Subcutaneous abdominal adipose tissue (tissue), 5 donors: ENCODE measurements at regions not wholly inside any gene's neighbourhood (a gene's known extent, or its start where the extent isn't known, plus 50 kb on each side); places are given as distances from the start of the nearest gene placed in this dataset.
"Not testable (repeated sequence)": the region's sequence is repeated elsewhere in the genome, so short reads cannot be mapped to it uniquely, and the experiment has no call there.

Experiments used
- H3K27ac ChIP-seq: one replicate; pipeline ENCODE4 v1.7.0; 2013; ENCODE audit warnings: low read depth, mild to moderate bottlenecking, inconsistent platforms, low read length, moderate library complexity
- H3K27me3 ChIP-seq, 5 donors: one replicate each; pipeline ENCODE4 v1.7.0; 2013; ENCODE audit warnings: low read length in 5 of 5, inconsistent platforms in 1 of 5; ENCODE audit not compliant: control insufficient read depth in 5 of 5, insufficient read depth in 4 of 5
- H3K36me3 ChIP-seq, 5 donors: one replicate each; pipeline ENCODE4 v1.7.0; 2013; ENCODE audit warnings: low read length in 5 of 5; ENCODE audit not compliant: control insufficient read depth in 5 of 5, insufficient read depth in 5 of 5
- H3K4me1 ChIP-seq, 5 donors: one replicate each; pipeline ENCODE4 v1.7.0; 2013; ENCODE audit warnings: low read length in 5 of 5, mild to moderate bottlenecking in 3 of 5, moderate library complexity in 1 of 5; ENCODE audit not compliant: control insufficient read depth in 5 of 5, insufficient read depth in 5 of 5
- H3K4me3 ChIP-seq, 5 donors: one replicate each; pipeline ENCODE4 v1.7.0; 2013; ENCODE audit warnings: low read length in 5 of 5, low read depth in 1 of 5
- H3K9ac ChIP-seq, 5 donors: one replicate each; pipeline ENCODE4 v1.7.0; 2013; ENCODE audit warnings: low read length in 5 of 5, mild to moderate bottlenecking in 4 of 5, moderate library complexity in 3 of 5
- H3K9me3 ChIP-seq, 5 donors: one replicate each; pipeline ENCODE4 v1.7.0; 2013; ENCODE audit warnings: low read length in 5 of 5; ENCODE audit not compliant: control insufficient read depth in 5 of 5
- donor health status: healthy.
- donor health status: healthy.
- donor health status: healthy.
- donor health status: healthy.
- donor health status: healthy.

DNA sequence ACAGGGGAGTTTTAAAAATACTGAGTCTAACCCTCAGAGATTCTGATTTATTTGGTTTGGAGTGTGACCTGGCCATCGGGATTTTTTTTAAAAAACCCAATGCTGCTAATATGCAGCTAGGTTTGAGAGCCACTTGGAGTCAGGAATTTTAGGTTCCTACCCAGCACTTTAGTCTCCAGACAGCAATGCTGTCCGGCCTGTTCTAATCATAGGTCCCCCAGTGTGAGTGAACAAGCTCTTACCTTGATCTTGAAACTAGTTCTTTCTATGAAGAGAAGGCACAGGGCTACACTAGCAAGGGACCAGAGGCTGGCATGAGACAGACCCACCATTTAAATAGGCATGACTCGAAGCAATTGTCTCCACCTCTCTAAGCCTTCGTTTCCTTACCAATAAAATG lies 103.5 kb downstream of the SMIM20 start:
- H3K9me3 ChIP-seq: no peaks in the 10 kb centered on the region
- H3K4me3 ChIP-seq: no peak overlapping the region
- H3K27ac ChIP-seq: no peak overlapping the region
- no peak overlapping the region for H3K9ac ChIP-seq
- peaks cover 7 to 44% (median 34%) of the 10 kb centered on the region in 5 donors for H3K4me1 ChIP-seq
- H3K27me3 ChIP-seq: peaks cover 0 to under 1% (median 0%) of the 10 kb centered on the region in 5 donors
- no peaks in the 10 kb centered on the region for H3K36me3 ChIP-seq

DNA sequence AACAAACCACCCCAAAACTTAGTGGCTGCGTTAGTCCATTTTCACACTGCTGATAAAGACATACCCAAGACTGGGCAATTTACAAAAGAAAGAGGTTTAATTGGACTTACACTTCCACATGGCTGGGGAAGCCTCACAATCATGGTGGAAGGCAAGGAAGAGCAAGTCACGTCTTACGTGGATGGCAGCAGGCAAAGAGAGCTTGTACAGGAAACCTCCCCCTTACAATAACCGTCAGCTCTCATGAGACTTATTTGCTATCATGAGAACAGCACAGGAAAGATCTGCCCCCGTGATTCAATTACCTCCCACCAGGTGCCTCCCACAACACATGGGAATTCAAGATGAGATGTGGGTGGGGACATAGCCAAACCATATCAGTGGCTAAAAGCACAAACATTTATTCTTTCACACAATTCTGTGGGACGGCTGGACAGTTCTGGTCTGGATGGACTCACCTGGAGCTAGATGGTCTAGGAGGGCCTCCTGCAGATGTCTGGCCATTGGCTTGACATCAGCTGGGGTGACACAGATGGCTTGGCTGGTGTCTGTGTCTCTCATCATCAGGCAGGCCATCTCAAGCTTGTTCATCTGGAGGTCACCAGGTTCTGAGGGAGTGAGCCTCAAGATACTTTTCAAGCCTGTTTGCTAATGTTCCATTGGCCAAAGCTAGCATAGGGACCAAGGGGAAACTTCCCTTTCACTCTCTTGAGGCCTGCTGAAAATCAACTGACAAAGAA lies 104.1 kb downstream of the SMIM20 start:
- H3K4me1 ChIP-seq: peaks cover 7 to 47% (median 38%) of the 10 kb centered on the region in 5 donors
- H3K27me3 ChIP-seq, H3K9me3 ChIP-seq, H3K36me3 ChIP-seq, H3K27ac ChIP-seq, H3K4me3 ChIP-seq, H3K9ac ChIP-seq: not testable (repeated sequence)

DNA sequence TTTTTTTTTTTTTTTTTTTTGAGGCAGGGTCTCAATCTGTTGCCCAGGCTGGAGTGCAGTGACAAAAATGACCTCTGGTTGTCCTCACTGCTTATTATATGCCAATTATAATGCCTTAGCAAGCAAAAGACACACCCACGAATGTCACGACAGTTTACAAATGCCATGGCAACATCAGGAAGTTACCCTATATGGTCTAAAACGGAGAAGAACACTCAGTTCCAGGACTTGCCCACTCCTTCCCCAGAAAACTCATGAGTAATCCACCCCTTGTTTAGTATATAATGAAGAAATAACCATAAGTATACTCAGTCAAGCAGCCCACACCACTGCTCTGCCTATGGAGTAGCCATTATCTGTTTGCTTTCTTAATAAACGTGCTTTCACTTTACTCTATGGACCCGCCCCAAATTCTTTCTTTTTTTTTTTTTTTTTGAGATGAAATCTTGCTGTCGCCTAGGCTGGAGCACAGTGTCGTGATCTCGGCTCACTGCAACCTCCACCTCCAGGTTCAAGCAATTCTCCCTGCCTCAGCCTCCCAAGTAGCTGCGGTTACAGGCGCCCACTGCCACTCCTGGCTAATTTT lies 106.2 kb downstream of the SMIM20 start:
- Histone ChIP-seq H3K9ac (no peak overlapping the region), H3K27ac (no peak overlapping the region)

DNA sequence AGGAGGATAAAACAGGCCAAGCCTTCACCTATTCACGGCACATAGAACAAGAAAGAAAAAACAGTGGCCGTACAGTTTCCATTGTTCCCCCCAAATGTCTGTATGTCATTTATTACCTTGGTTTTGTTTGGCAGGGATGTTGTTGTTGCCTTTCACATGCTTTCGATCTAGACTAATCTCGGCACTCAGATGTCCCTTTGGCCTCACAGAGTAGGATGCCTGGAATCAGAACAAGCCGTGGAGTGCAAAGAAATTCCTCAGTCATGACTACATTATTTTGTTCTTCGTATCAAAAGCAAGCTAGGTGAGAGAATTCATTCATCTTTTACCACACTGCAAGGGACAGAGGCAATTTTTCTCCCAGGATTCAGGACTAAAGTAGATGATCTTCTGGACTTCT lies 106.9 kb downstream of the SMIM20 start:
- no peak overlapping the region for H3K9ac ChIP-seq
- peaks cover 0 to 27% (median 17%) of the 10 kb centered on the region in 5 donors for H3K4me1 ChIP-seq
- peaks cover 0 to 9% (median 2%) of the 10 kb centered on the region in 5 donors for H3K27me3 ChIP-seq
- H3K9me3 ChIP-seq: no peaks in the 10 kb centered on the region
- H3K36me3 ChIP-seq: no peaks in the 10 kb centered on the region
- no peak overlapping the region for H3K27ac ChIP-seq
- H3K4me3 ChIP-seq: no peak overlapping the region

More for the DNA sequence above, 106.2 kb downstream of the SMIM20 start:
- Histone ChIP-seq H3K4me1 (peaks cover 3 to 34% (median 24%) of the 10 kb centered on the region in 5 donors), H3K27me3 (peaks cover 0 to 9% (median 2%) of the 10 kb centered on the region in 5 donors), H3K36me3 (no peaks in the 10 kb centered on the region), H3K9me3 (no peaks in the 10 kb centered on the region), H3K4me3 (no peak overlapping the region)

- Histone ChIP-seq H3K9ac (no peak overlapping the region), H3K4me3 (peak overlapping the region in 2 of 5 donors; percentile 13 to 23), H3K27me3 (peaks cover 0 to 9% (median 2%) of the 10 kb centered on the region in 5 donors), H3K27ac (no peak overlapping the region), H3K9me3 (no peaks in the 10 kb centered on the region), H3K36me3 (no peaks in the 10 kb centered on the region), H3K4me1 (peaks cover 0 to 27% (median 12%) of the 10 kb centered on the region in 5 donors)
Observed at GRCh38 chr4:26021417-26022345, 107.7 kb downstream of the SMIM20 start.

DNA sequence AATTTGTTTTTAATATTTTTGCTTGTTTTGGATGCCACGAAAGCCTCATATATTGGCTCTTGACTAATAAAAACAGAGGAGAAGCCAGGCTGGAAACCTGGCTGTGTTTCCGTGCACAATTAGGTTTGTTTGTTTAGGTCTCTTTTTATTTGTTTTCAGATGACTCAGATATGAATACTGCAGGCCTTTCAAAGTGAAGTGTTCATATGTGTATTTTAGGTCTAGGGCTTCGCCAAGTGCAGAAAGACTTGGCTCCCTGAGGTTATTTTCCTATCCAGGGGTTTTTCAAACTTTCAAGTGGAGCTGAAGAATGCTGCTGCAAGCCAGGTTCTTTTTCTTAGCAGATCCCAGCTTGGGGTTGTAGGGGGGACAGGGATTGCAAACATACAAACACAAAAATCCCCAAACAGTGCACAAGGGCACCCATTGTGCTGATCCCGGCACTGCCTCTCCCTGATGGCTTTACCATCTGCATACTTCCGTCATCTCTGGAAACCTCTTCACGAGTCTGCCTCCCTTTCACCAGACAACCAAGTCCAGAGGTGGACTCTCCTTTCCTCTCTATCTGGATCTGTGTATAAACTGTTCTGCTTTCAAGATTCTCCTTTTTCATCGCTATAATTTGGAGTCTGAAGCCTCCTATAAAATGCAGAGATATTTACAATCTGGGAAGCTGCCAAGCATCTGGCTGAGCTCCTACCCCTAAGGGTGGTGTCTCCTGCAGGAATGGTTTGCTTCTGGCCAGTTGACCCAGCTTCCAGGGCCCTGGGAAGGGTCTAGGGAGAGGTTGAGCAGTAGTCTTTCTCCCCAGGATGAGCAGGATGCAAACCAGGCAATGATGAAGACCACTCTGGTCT lies 108.6 kb downstream of the SMIM20 start:
- Histone ChIP-seq H3K9me3 (no peaks in the 10 kb centered on the region), H3K4me1 (peaks cover 0 to 27% (median 12%) of the 10 kb centered on the region in 5 donors), H3K9ac (no peak overlapping the region), H3K4me3 (peak overlapping the region in 2 of 5 donors; percentile 13 to 31), H3K27me3 (peaks cover 0 to 9% (median 2%) of the 10 kb centered on the region in 5 donors), H3K36me3 (no peaks in the 10 kb centered on the region), H3K27ac (no peak overlapping the region)

- no peak overlapping the region for H3K4me3 ChIP-seq
- H3K9ac ChIP-seq: no peak overlapping the region
- no peaks in the 10 kb centered on the region for H3K9me3 ChIP-seq
- H3K4me1 ChIP-seq: peaks cover 0 to 27% (median 12%) of the 10 kb centered on the region in 5 donors
- peaks cover 0 to 9% (median 2%) of the 10 kb centered on the region in 5 donors for H3K27me3 ChIP-seq
- H3K36me3 ChIP-seq: no peaks in the 10 kb centered on the region
- no peak overlapping the region for H3K27ac ChIP-seq
Observed at GRCh38 chr4:26023203-26023972, 109.4 kb downstream of the SMIM20 start.

- no peak overlapping the region for H3K4me3 ChIP-seq
- H3K9me3 ChIP-seq: no peaks in the 10 kb centered on the region
- peaks cover 0 to 32% (median 18%) of the 10 kb centered on the region in 5 donors for H3K4me1 ChIP-seq
- no peaks in the 10 kb centered on the region for H3K36me3 ChIP-seq
- H3K9ac ChIP-seq: no peak overlapping the region
- H3K27me3 ChIP-seq: peaks cover 0 to 9% (median 2%) of the 10 kb centered on the region in 5 donors
- no peak overlapping the region for H3K27ac ChIP-seq
Observed at GRCh38 chr4:26024079-26024478, 110.1 kb downstream of the SMIM20 start.
